Loucy (cell line): ENCODE measurements at regions not wholly inside any gene's neighbourhood (a gene's known extent, or its start where the extent isn't known, plus 50 kb on each side); places are given as distances from the start of the nearest gene placed in this dataset.

Source experiments
- EZH2phosphoT487 ChIP-seq: fragments of 200-600 bp; IDR thresholded peaks from 2 replicates; pipeline ENCODE4 v1.6.1; 2018; ENCODE audit warnings: antibody characterized with exemption, mild to moderate bottlenecking, moderate library complexity, borderline replicate concordance
- TF ChIP-seq, protein P1 (sequence below): fragments of 200-600 bp; sonication (generic); conservative IDR thresholded peaks from 2 replicates; pipeline ENCODE4 v1.5.1; 2014; ENCODE audit warnings: mild to moderate bottlenecking, antibody characterized with exemption, low read length

DNA sequence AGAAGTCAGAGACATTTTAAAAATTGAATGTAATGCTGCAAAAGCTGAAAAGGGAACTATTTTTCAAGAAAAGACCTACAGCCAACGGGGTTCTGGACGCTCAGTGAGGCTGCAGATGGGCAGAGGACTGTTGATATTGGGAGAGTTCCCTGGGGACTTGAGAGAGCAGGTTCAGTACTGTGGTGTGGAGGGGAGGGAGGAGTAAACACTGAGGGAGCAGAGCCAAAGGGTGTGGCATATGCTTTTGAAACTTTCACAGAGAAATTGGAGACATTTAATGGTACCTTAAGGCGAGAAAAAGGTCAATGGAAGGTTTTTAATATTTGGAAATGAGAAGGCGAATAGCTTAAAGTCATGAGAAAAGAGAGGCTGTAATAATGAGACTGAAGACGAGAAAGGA, 62.2 kb upstream of the GPM6A start:
- TF ChIP-seq, protein P1, sequence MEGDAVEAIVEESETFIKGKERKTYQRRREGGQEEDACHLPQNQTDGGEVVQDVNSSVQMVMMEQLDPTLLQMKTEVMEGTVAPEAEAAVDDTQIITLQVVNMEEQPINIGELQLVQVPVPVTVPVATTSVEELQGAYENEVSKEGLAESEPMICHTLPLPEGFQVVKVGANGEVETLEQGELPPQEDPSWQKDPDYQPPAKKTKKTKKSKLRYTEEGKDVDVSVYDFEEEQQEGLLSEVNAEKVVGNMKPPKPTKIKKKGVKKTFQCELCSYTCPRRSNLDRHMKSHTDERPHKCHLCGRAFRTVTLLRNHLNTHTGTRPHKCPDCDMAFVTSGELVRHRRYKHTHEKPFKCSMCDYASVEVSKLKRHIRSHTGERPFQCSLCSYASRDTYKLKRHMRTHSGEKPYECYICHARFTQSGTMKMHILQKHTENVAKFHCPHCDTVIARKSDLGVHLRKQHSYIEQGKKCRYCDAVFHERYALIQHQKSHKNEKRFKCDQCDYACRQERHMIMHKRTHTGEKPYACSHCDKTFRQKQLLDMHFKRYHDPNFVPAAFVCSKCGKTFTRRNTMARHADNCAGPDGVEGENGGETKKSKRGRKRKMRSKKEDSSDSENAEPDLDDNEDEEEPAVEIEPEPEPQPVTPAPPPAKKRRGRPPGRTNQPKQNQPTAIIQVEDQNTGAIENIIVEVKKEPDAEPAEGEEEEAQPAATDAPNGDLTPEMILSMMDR: no peak
- TF ChIP-seq EZH2phosphoT487: no peak
